ENCODE measurements at regions not wholly inside any gene's neighbourhood (a gene's known extent, or its start where the extent isn't known, plus 50 kb on each side); places are given as distances from the start of the nearest gene placed in this dataset.
"Not testable (repeated sequence)": the region's sequence is repeated elsewhere in the genome, so short reads cannot be mapped to it uniquely, and the experiment has no call there.

- Histone ChIP-seq H3K27ac (no peak overlapping the region), H3K4me3 (no peak overlapping the region)
- no peak for TF ChIP-seq CTCF (IDR thresholded peaks at IDR 0.05)
- DNase-seq (ENCODE audit: low spot score) = no peak
Observed at GRCh38 chr3:176631165-176631564, 566.1 kb downstream of the TBL1XR1 start.

GRCh38 chr3:176628101-176628639 lies 569.1 kb downstream of the TBL1XR1 start:
- DNase-seq (ENCODE audit: low spot score) = no peak
- no peak overlapping the region for H3K4me3 ChIP-seq
- H3K27ac ChIP-seq = no peak overlapping the region
- no peak for TF ChIP-seq CTCF (IDR thresholded peaks at IDR 0.05)

GRCh38 chr3:176623468-176624150 lies 573.7 kb downstream of the TBL1XR1 start:
- TF ChIP-seq CTCF (IDR thresholded peaks at IDR 0.05) = no peak
- no peak overlapping the region for H3K27ac ChIP-seq
- no peak overlapping the region for H3K4me3 ChIP-seq
- no peak for DNase-seq (ENCODE audit: low spot score)

- no peak for TF ChIP-seq CTCF (IDR thresholded peaks at IDR 0.05)
- Histone ChIP-seq H3K27ac (no peak overlapping the region), H3K4me3 (no peak overlapping the region)
- DNase-seq (ENCODE audit: low spot score) = no peak
Observed at GRCh38 chr3:176619833-176620232, 577.4 kb downstream of the TBL1XR1 start.

GRCh38 chr3:176615826-176616225 lies 581.5 kb downstream of the TBL1XR1 start:
- no peak overlapping the region for H3K27ac ChIP-seq
- no peak for DNase-seq (ENCODE audit: low spot score)
- H3K4me3 ChIP-seq = no peak overlapping the region
- no peak for TF ChIP-seq CTCF (IDR thresholded peaks at IDR 0.05)

- Histone ChIP-seq H3K27ac (no peak overlapping the region), H3K4me3 (no peak overlapping the region)
- no peak for DNase-seq (ENCODE audit: low spot score)
- no peak for TF ChIP-seq CTCF (IDR thresholded peaks at IDR 0.05)
Observed at GRCh38 chr3:176611703-176612102, 585.6 kb downstream of the TBL1XR1 start.

- no peak for TF ChIP-seq CTCF (IDR thresholded peaks at IDR 0.05)
- H3K27ac ChIP-seq = no peak overlapping the region
- no peak overlapping the region for H3K4me3 ChIP-seq
- DNase-seq (ENCODE audit: low spot score) = no peak
Observed at GRCh38 chr3:176609361-176609760, 587.9 kb downstream of the TBL1XR1 start.

GRCh38 chr3:176605553-176605952 lies 591.7 kb downstream of the TBL1XR1 start:
- not testable (repeated sequence) for H3K4me3 ChIP-seq; DNase-seq (ENCODE audit: low spot score); H3K27ac ChIP-seq
